HG02610 (cell line): ENCODE measurements at regions not wholly inside any gene's neighbourhood (a gene's known extent, or its start where the extent isn't known, plus 50 kb on each side); places are given as distances from the start of the nearest gene placed in this dataset.

Experiments
- ATAC-seq: cut with Tn5 transposase; IDR thresholded peaks from one replicate; pipeline ENCODE4 v1.9.1; 2021; ENCODE audit warnings: mild to moderate bottlenecking, moderate library complexity; ENCODE audit not compliant: unreplicated experiment

- no peak for ATAC-seq
Observed at GRCh38 chr10:128879030-128879429, 588.0 kb upstream of the MGMT start.

GRCh38 chr10:128879441-128880140 lies 587.5 kb upstream of the MGMT start:
- no peak for ATAC-seq

GRCh38 chr10:128880159-128880725 lies 586.8 kb upstream of the MGMT start:
- no peak for ATAC-seq

GRCh38 chr10:128881086-128881485 lies 586.0 kb upstream of the MGMT start:
- ATAC-seq, result no peak

DNA sequence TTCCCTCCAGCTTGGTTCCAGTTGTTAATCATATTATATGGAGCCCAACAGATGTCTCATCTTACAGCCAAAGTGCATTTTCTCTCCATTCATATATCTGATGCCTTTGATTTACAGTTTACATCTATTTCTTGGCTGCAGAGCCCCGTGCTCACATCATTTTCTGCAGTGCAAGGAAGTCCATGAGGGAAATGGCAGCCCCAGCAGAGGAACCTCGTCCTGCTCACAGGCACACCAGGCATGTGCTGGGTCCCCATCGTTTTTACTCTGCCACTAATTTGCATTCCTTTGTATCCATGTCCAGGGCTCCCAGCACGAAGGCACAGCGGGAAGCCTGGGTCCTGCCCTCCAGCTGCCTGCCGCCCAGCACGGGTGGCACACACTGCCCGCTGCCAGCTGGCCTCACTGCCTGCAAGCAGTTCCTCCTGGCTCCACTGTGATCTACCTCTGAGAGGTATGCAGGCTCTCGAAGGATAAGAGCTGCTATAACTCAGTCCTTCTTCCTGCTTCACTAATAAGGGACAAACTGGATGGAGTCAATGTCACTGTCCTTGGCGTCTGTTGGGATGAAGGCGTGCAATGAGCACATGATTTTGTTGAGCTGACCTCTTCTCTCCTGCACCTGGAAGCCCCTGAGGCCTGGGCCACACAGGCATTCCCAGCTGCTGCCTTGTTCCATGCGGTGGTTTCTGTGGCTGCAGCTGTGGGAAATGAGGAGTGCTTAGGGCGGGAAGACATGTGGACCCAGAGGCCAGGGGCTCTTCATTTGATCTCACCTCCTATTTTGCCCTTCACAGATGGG lies 583.6 kb upstream of the MGMT start:
- no peak for ATAC-seq

- no peak for ATAC-seq
Observed at GRCh38 chr10:128884033-128884425, 583.0 kb upstream of the MGMT start.

DNA sequence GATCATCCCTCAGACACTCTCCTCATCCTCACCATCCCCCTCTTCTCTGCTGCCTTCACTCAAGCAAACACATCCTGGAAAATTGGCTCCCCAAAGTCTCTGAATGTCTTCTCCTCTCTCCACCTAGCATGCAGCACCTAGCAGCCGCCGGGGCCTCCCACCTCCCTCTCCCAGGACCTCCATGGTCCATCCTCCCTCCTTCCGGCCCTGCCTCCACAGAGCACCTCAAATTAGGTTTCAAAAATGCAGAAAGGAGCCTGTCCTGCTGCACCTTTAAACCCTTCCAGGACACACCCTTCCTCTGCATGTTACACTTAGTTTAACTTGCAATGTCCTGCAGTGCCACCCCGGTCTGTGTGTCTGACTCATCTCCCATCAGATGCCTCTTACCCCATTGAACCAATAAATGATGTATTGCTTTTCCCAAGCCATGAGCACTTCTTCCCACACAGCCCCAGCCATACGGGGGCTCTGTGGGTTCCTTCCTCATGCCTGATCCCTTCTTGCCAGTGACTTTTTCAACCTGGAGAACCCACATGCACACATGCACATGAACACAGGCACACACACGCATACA lies 582.5 kb upstream of the MGMT start:
- ATAC-seq, result no peak

DNA sequence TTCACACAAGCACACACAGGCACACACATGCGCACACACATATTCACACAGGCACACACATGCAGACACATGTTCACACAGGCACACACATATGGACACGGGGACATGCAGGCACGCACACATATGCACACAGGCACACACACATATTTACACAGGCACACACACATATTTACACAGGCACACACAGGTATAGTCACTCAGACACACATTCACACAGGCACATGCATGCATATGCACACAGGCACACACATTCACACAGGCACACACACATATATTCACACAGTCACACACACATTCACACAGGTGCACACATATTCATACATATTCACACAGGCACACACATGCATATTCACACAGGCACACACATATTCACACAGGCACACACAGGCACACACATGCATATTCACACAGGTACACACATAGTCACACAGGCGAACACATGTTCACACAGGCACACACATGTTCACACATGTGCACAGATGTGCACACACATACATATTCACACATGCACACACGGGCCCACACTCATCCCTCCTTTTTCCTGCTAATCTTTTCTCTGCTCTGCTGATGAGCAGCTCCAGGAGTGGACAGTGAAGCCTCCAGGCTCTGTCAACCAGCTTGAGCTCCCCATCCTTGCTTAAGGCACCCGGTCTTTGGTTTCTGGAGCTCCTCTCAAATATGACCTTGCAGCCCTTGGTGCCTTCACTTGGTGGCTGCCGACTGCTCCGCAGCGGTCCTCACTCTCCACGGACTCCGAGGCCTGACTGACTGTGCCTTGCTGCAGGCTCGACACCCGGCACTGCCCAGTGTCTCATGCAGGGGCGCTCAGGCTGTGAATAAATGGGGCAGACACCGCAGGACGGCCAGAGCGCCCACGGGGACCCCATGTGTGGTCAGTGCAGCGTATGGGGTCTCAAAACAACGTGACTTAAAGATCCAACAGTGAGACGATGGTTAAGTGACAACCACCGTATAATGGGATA lies 581.2 kb upstream of the MGMT start:
- ATAC-seq, result no peak

GRCh38 chr10:128887856-128888255 lies 579.2 kb upstream of the MGMT start:
- no peak for ATAC-seq

- no peak for ATAC-seq
Observed at GRCh38 chr10:128892005-128892404, 575.0 kb upstream of the MGMT start.

DNA sequence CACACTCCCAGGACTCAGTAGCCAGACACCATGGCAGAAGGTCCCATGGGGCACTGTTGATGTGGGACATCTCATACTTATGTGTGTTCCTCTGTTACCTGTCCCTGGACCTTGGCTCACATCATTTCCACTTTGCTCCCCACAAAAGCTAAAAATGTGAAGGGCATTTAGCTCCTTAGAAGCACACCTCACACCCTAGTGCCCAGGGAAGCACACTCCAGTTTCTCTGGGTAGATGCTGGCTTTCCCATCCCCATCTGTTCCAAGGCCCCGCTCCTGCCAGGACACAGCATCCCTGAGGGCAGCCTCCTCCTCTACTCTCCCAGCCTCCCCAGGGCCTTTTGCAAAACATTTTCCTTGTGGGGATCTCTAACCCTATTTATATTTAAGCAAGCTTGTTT lies 572.4 kb upstream of the MGMT start:
- no peak for ATAC-seq

DNA sequence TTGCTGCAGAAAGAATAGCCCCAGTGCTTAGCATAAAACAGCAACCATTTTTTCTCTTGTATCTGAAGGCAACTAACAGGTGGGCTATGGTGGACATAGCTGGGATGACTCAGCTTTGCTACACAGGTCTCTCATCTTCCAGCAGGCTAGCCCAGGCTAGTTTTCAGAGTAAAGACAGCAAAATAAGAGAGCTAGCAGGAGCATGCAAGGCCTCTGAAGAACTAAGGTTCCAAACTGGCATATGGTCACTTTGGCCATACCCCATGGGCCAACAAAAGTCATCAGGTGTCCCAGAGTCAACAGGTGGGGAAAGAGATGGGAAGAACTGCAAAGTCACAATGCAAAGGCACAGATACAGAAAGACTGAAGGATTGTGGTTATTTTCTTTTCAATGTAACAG lies 571.6 kb upstream of the MGMT start:
- no peak for ATAC-seq

- no peak for ATAC-seq
Observed at GRCh38 chr10:128896116-128896795, 570.8 kb upstream of the MGMT start.

DNA sequence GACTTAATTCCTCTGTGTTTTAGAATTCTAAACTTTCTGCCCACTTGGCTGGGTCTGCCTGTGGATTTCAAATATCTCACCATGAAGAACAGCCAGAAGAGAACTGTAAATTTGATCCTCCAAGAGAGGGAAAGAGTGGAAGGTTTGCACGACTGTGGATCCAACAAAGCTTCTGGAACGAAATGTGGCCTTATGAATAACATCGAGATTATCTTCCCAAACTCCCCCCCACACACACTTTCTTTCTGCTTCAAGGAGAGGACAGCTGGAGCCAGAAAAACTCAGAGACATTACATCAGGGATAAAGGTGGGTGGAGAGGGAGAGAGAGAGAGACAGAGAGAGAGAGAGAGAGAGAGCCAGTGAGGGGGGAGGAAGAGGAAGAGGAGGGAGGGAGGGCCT lies 570.1 kb upstream of the MGMT start:
- ATAC-seq, result no peak

DNA sequence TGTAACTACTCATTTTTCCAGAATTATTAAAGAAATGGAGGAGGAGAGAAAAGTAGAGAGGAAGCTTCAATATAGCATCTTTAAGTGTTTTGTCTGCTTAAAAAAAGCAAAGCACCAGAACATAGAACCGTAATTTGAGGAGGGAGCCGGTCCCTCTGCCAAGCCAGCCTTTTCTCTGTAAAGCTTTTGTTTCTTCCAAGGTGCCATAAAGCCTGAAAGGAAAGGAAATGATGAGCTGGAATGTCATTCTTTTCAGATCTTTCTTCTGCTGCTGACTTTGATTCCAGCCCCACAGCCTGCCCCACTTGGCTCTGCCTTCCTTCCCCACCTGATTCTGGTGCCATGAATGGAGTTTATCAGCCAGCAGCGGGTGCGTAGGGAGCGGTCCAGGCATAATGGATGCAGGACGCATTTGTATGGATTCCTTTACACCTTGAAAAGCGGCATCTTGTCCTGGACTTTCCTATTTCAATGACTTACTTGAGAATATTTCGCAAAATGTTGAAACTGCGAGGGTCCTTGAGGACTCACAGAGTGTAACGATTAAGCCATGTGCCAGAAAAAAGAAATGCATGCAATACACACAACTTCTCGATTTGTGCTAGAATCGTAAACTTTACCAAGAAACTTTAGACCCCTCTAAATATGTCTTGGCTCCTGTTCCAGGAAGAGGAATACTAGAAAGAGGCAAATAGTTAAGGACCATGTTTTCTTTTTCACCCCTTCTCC lies 569.5 kb upstream of the MGMT start:
- ATAC-seq, result no peak

DNA sequence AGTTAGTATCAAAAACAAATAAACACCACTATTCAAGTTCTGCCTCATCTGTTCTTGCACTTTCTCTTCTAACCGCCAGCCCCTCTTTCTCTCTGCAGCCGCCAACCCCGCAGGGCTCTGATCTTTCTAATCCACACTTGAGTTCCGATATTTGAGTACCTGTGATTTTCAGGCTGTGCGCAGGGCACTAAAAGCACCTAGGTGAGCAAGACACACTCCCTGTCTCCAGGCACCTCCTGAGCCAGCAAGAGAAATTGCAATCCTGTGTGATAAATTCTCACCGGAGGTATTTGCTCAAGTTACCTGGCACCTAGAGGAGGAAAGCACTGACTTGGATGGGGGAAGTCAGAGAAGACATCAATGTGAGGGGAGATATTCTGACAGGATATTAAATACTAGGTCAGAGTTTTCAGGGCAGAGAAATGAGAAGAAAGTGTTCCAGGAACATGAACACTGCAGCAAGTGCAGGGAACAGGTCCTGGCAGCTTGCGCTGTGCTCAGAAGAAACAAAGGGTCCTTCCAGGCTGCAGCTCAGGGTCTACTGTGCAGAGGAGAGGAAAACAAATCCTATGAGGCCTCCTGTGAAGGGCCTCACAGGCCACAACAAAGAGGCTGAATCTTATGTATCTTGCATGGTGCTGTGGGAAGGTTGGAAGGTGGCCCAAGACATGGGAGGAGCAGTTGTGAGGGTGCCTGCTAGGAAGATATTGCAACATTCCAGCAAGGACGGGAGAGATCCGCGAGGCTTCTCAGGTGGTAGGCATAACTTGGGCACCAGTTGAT lies 568.7 kb upstream of the MGMT start:
- ATAC-seq, result no peak

- no peak for ATAC-seq
Observed at GRCh38 chr10:128898916-128899195, 568.2 kb upstream of the MGMT start.

DNA sequence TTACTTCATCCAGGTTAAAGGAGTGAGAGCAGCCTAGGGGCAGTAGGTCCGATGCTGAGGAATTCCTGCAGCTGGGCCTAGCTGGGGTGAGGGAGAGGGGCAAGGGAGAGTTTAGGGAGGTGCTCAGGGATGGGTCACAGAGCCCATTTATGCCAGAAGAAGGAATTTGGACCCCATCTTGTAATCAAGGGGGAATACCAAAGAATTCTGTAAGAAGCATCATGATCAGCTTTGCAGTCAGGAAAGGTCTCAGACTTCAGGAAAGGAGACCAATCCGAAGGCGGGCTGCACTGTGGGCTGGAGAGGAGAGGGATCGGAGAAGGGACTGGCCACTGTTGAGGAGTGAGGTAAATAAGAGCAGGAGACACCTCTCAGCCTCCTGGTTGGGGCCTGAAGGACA lies 566.6 kb upstream of the MGMT start:
- ATAC-seq, result no peak

DNA sequence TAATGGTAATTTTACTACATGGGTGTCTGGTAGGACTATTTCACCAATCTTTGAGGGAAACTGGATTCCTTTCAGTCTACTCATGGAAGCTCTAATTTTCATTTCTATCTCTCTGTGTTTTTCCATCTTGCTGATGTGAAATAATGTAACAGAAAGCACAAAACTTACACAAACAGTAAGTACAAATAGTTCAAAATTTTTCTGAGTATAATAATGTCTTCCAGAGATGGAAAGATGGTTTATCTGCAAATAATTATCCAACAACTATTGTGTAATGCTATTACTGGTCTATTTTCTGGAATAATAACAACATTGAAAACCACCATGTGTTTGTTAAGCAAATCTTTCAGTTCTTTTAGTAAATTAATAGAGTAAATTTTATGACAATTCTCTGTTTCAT lies 565.8 kb upstream of the MGMT start:
- no peak for ATAC-seq
